Mesodermal cell (in vitro differentiated cells): ENCODE measurements at regions not wholly inside any gene's neighbourhood (a gene's known extent, or its start where the extent isn't known, plus 50 kb on each side); places are given as distances from the start of the nearest gene placed in this dataset.

Source experiments
- H3K27ac ChIP-seq: 2 replicates; pipeline ENCODE4 v1.7.0; 2013; ENCODE audit warnings: mild to moderate bottlenecking, low read depth, low read length, moderate library complexity; ENCODE audit not compliant: severe bottlenecking
- H3K36me3 ChIP-seq: 2 replicates; pipeline ENCODE4 v1.7.1; 2013; ENCODE audit warnings: mild to moderate bottlenecking, low read length, moderate library complexity; ENCODE audit not compliant: control insufficient read depth, insufficient read depth
- H3K4me1 ChIP-seq: one replicate; pipeline ENCODE4 v1.7.1; 2013; ENCODE audit warnings: mild to moderate bottlenecking, low read length; ENCODE audit not compliant: insufficient read depth, control insufficient read depth, poor library complexity, severe bottlenecking
- H3K4me3 ChIP-seq: 2 replicates; pipeline ENCODE4 v1.7.0; 2013; ENCODE audit warnings: low read length, control low read depth, mild to moderate bottlenecking; ENCODE audit not compliant: insufficient read depth, poor library complexity, severe bottlenecking; ENCODE audit errors: extremely low read depth
- H3K9me3 ChIP-seq: 2 replicates; pipeline ENCODE4 v1.7.1; 2013; ENCODE audit warnings: mild to moderate bottlenecking, low read length, moderate library complexity; ENCODE audit not compliant: control insufficient read depth
- WGBS, 2 experiments: methylation state at CpG; one replicate each; pipeline ENCODE4 v1.1.5; 2013; ENCODE audit warnings: missing lambda C conversion rate in 2 of 2; ENCODE audit not compliant: insufficient coverage in 2 of 2; 5-methylcytosine and 5-hydroxymethylcytosine counted together

- Histone ChIP-seq H3K9me3 (no peaks in the 10 kb centered on the region), H3K4me1 (peaks cover 29% of the 10 kb centered on the region), H3K36me3 (no peaks in the 10 kb centered on the region), H3K4me3 (no peak overlapping the region), H3K27ac (peak overlapping the region; percentile 41)
- WGBS, 2 experiments = 83% methylated on average over 4 of the region's 5 CpGs; no CpG with 5 or more reads in 1 of the 2 experiments
Measured at GRCh38 chr3:59540696-59541095, 490.9 kb upstream of the CFAP20DC start.

- no peak overlapping the region for H3K4me3 ChIP-seq
- H3K36me3 ChIP-seq = no peaks in the 10 kb centered on the region
- H3K9me3 ChIP-seq = no peaks in the 10 kb centered on the region
- peak overlapping the region; percentile 41 for H3K27ac ChIP-seq
- H3K4me1 ChIP-seq = peaks cover 34% of the 10 kb centered on the region
- WGBS, 2 experiments = 43 to 67% methylated on average over 1 of the region's 3 CpGs
Measured at GRCh38 chr3:59540241-59540640, 490.4 kb upstream of the CFAP20DC start.

- H3K4me3 ChIP-seq = no peak overlapping the region
- WGBS, 2 experiments = 74 to 86% methylated on average over 3 to 5 of the region's 10 CpGs
- H3K4me1 ChIP-seq = peaks cover 34% of the 10 kb centered on the region
- peak overlapping the region; percentile 24 for H3K27ac ChIP-seq
- H3K36me3 ChIP-seq = no peaks in the 10 kb centered on the region
- no peaks in the 10 kb centered on the region for H3K9me3 ChIP-seq
Measured at GRCh38 chr3:59538753-59539432, 489.1 kb upstream of the CFAP20DC start.

GRCh38 chr3:59535791-59536221 lies 486.0 kb upstream of the CFAP20DC start:
- Histone ChIP-seq H3K4me1 (peaks cover 26% of the 10 kb centered on the region), H3K4me3 (no peak overlapping the region), H3K27ac (no peak overlapping the region), H3K9me3 (no peaks in the 10 kb centered on the region), H3K36me3 (no peaks in the 10 kb centered on the region)
- WGBS, 2 experiments = no CpG with 5 or more reads among the region's 1 CpG

DNA sequence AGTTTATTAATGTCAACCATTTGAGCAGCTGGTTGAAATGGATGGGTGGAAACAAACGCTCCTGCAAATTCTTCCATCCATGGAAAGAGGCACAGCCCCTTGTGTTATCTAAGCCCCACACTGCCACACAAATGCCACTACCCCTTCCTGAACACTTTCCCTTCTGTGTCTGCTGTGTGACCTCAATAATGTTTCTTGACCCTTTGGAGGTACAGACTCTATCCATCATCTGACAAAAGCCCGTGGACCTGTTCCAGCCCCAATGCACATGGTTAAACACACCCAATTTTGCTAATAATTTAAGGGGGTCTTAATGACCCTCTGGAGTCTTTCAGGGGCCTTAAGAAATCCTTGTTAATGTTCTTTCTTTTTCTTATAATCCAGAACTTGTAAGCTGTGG lies 482.2 kb upstream of the CFAP20DC start:
- no CpG with 5 or more reads among the region's 2 CpGs for WGBS, 2 experiments
- H3K4me3 ChIP-seq = no peak overlapping the region
- no peaks in the 10 kb centered on the region for H3K9me3 ChIP-seq
- H3K4me1 ChIP-seq = peaks cover 11% of the 10 kb centered on the region
- no peaks in the 10 kb centered on the region for H3K36me3 ChIP-seq
- no peak overlapping the region for H3K27ac ChIP-seq

- WGBS, 2 experiments = 83 to 100% methylated on average over 1 to 2 of the region's 3 CpGs
Measured at GRCh38 chr3:59531066-59531745, 481.4 kb upstream of the CFAP20DC start.

GRCh38 chr3:59528251-59528650 lies 478.4 kb upstream of the CFAP20DC start:
- Histone ChIP-seq H3K4me3 (no peak overlapping the region), H3K4me1 (no peaks in the 10 kb centered on the region), H3K27ac (no peak overlapping the region), H3K36me3 (no peaks in the 10 kb centered on the region), H3K9me3 (no peaks in the 10 kb centered on the region)
- 93 to 97% methylated on average over 3 to 5 of the region's 5 CpGs for WGBS, 2 experiments

More at GRCh38 chr3:59531066-59531745, 481.4 kb upstream of the CFAP20DC start:
- Histone ChIP-seq H3K9me3 (no peaks in the 10 kb centered on the region), H3K36me3 (no peaks in the 10 kb centered on the region), H3K27ac (no peak overlapping the region), H3K4me1 (peaks cover 10% of the 10 kb centered on the region), H3K4me3 (no peak overlapping the region)

GRCh38 chr3:59527493-59527892 lies 477.7 kb upstream of the CFAP20DC start:
- Histone ChIP-seq H3K4me3 (no peak overlapping the region), H3K9me3 (no peaks in the 10 kb centered on the region), H3K27ac (no peak overlapping the region), H3K36me3 (no peaks in the 10 kb centered on the region), H3K4me1 (no peaks in the 10 kb centered on the region)
- no CpG with 5 or more reads among the region's 3 CpGs for WGBS, 2 experiments

DNA sequence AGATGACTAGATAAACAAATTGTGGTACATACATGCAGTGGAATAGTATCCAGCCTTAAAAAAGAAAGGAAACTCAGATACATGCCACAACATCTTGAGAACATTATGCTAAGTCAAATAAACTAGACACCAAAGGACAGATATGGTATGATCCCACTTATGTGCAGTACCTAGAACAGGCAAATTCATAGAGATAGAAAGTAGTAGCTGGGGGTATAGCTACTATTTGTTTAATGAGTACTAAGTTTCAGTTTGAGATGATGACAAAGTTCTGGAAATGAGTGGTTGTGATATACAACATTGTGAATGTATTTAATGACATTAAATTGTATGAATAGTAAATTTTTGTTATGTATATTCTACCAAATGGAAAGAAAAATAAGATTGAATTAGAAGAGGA lies 477.2 kb upstream of the CFAP20DC start:
- Histone ChIP-seq H3K4me3 (no peak overlapping the region), H3K36me3 (no peaks in the 10 kb centered on the region), H3K4me1 (no peaks in the 10 kb centered on the region), H3K27ac (no peak overlapping the region), H3K9me3 (no peaks in the 10 kb centered on the region)

GRCh38 chr3:59522550-59522949 lies 472.7 kb upstream of the CFAP20DC start:
- WGBS, 2 experiments = 86 to 100% methylated on average over 1 to 2 of the region's 2 CpGs
- no peaks in the 10 kb centered on the region for H3K4me1 ChIP-seq
- no peak overlapping the region for H3K27ac ChIP-seq
- H3K36me3 ChIP-seq = no peaks in the 10 kb centered on the region
- H3K4me3 ChIP-seq = no peak overlapping the region
- H3K9me3 ChIP-seq = no peaks in the 10 kb centered on the region

GRCh38 chr3:59519094-59519493 lies 469.3 kb upstream of the CFAP20DC start:
- 67 to 85% methylated on average over 3 to 5 of the region's 6 CpGs for WGBS, 2 experiments
- Histone ChIP-seq H3K4me3 (no peak overlapping the region), H3K27ac (no peak overlapping the region), H3K9me3 (no peaks in the 10 kb centered on the region), H3K4me1 (peaks cover 3% of the 10 kb centered on the region), H3K36me3 (no peaks in the 10 kb centered on the region)
